H1 (cell line): ENCODE measurements at regions not wholly inside any gene's neighbourhood (a gene's known extent, or its start where the extent isn't known, plus 50 kb on each side); places are given as distances from the start of the nearest gene placed in this dataset.

Experiments
- CTCF ChIA-PET: fragments of 300-600 bp; sonication (Branson Sonifier 250); formaldehyde crosslinking; loops from one replicate; lab custom pipeline; 2021; ENCODE audit not compliant: partially characterized antibody; lab: Charles Lee
- POLR2A ChIA-PET: fragments of 300-600 bp; sonication (Branson Sonifier 250); formaldehyde crosslinking; loops from one replicate; lab custom pipeline; 2021; ENCODE audit warnings: inconsistent platforms; ENCODE audit not compliant: partially characterized antibody; lab: Charles Lee
- DNase-seq, 2 experiments: peaks; one replicate each; pipeline versions ENCODE4 v3.0.0 to v3.0.0-alpha.2; 2010 to 2022; ENCODE audit warnings: low spot score in 2 of 2, low read depth in 1 of 2, mixed read lengths in 1 of 2
- FAIRE-seq: peaks from 2 replicates; lab custom pipeline; 2011; peaks lifted over from hg19 to GRCh38; lab: Jason Lieb, UNC
- H2AFZ ChIP-seq: 2 replicates; pipeline ENCODE4 v1.8.1; 2012; ENCODE audit warnings: low read length, inconsistent platforms
- H2AK5ac ChIP-seq: 2 replicates; pipeline ENCODE4 v1.6.1; 2013; ENCODE audit warnings: low read depth, low read length
- H2BK120ac ChIP-seq: replicated peaks from 2 replicates; pipeline ENCODE3; 2013; ENCODE audit warnings: low read depth, low read length, inconsistent platforms
- H2BK12ac ChIP-seq: 2 replicates; pipeline ENCODE4 v1.6.1; 2013; ENCODE audit warnings: low read depth, low read length
- H2BK15ac ChIP-seq: 2 replicates; pipeline ENCODE4 v1.6.1; 2013; ENCODE audit warnings: low read length
- H2BK20ac ChIP-seq: 2 replicates; pipeline ENCODE4 v1.6.1; 2013; ENCODE audit warnings: low read length
- H2BK5ac ChIP-seq: 2 replicates; pipeline ENCODE4 v1.6.1; 2013; ENCODE audit warnings: low read depth, low read length
- H3K14ac ChIP-seq: 2 replicates; pipeline ENCODE4 v1.6.1; 2013; ENCODE audit warnings: inconsistent platforms; ENCODE audit not compliant: insufficient read length
- H3K18ac ChIP-seq: 2 replicates; pipeline ENCODE4 v1.6.1; 2013; ENCODE audit warnings: low read length; ENCODE audit errors: extremely low read depth
- H3K23ac ChIP-seq: 2 replicates; pipeline ENCODE4 v1.6.1; 2013; ENCODE audit warnings: inconsistent platforms; ENCODE audit not compliant: insufficient read length
- H3K23me2 ChIP-seq: 2 replicates; pipeline ENCODE4 v1.6.1; 2013; ENCODE audit warnings: low read depth, low read length
- H3K27ac ChIP-seq: 2 replicates; pipeline ENCODE4 v1.6.1; 2011; ENCODE audit warnings: low read depth, low read length, inconsistent platforms
- H3K27me3 ChIP-seq, 4 experiments: replicated peaks in 1 of 4; 1 replicate in 1 of 4; 2 replicates in 3 of 4; pipeline versions ENCODE4 v1.6.1 to v1.8.1; 2011 to 2013; ENCODE audit warnings: low read length in 3 of 4, mild to moderate bottlenecking in 3 of 4, inconsistent platforms in 2 of 4, mixed read lengths in 2 of 4, moderate library complexity in 1 of 4; ENCODE audit not compliant: control insufficient read depth in 3 of 4, insufficient read depth in 3 of 4; ENCODE audit errors: extremely low read depth in 1 of 4
- H3K36me3 ChIP-seq, 4 experiments: 2 replicates each; pipeline versions ENCODE4 v1.6.1 to v1.8.1; 2011 to 2013; ENCODE audit warnings: mild to moderate bottlenecking in 4 of 4, low read length in 3 of 4, moderate library complexity in 2 of 4, control low read depth in 1 of 4, inconsistent platforms in 1 of 4; ENCODE audit not compliant: insufficient read depth in 4 of 4, control insufficient read depth in 2 of 4
- H3K4ac ChIP-seq: replicated peaks from 2 replicates; pipeline ENCODE3; 2013; ENCODE audit warnings: low read length, low read depth, mixed read lengths, inconsistent platforms; ENCODE audit not compliant: insufficient read length
- H3K4me1 ChIP-seq, 4 experiments: replicated peaks in 1 of 4; 1 replicate in 1 of 4; 2 replicates in 3 of 4; pipeline versions ENCODE4 v1.6.1 to v1.8.1; 2011 to 2013; ENCODE audit warnings: low read length in 3 of 4, inconsistent platforms in 2 of 4, mixed read lengths in 1 of 4; ENCODE audit not compliant: insufficient read depth in 4 of 4, control insufficient read depth in 3 of 4
- H3K4me2 ChIP-seq, 2 experiments: 2 replicates each; pipeline versions ENCODE4 v1.6.1 to v1.8.1; 2011 to 2013; ENCODE audit warnings: low read depth in 2 of 2, low read length in 2 of 2, control low read depth in 1 of 2, inconsistent platforms in 1 of 2, mild to moderate bottlenecking in 1 of 2; ENCODE audit not compliant: insufficient read depth in 1 of 2
- H3K4me3 ChIP-seq, 4 experiments: fragments of 200-600, 300-600 bp in 1 of 4; sonication (generic), shearing (Covaris generic), sonication (Bioruptor Twin) in 1 of 4; 2 replicates each; pipeline versions ENCODE4 v1.5.1 to v1.8.1; 2011 to 2016; ENCODE audit warnings: low read length in 4 of 4, low read depth in 3 of 4, control low read depth in 2 of 4, inconsistent platforms in 2 of 4, mild to moderate bottlenecking in 2 of 4, mixed read lengths in 1 of 4, moderate library complexity in 1 of 4; ENCODE audit not compliant: insufficient read depth in 2 of 4; ENCODE audit errors: extremely low read depth in 1 of 4
- H3K56ac ChIP-seq: replicated peaks from 2 replicates; pipeline ENCODE3; 2013; ENCODE audit warnings: low read depth, mild to moderate bottlenecking, mixed read lengths, low read length, inconsistent platforms; ENCODE audit not compliant: insufficient read length
- H3K79me1 ChIP-seq: 2 replicates; pipeline ENCODE4 v1.6.1; 2013; ENCODE audit warnings: low read depth, low read length, control low read depth
- H3K79me2 ChIP-seq, 2 experiments: 2 replicates each; pipeline versions ENCODE4 v1.6.1 to v1.8.1; 2012 to 2013; ENCODE audit warnings: low read length in 2 of 2, mild to moderate bottlenecking in 2 of 2, inconsistent platforms in 1 of 2; ENCODE audit not compliant: insufficient read depth in 2 of 2, control insufficient read depth in 1 of 2
- H3K9ac ChIP-seq, 4 experiments: replicated peaks in 1 of 4; 1 replicate in 1 of 4; 2 replicates in 3 of 4; pipeline versions ENCODE4 v1.6.1 to v1.8.1; 2011 to 2013; ENCODE audit warnings: low read depth in 3 of 4, low read length in 3 of 4, control low read depth in 2 of 4, mild to moderate bottlenecking in 2 of 4, moderate library complexity in 2 of 4, inconsistent platforms in 1 of 4; ENCODE audit errors: extremely low read depth in 1 of 4
- H3K9me3 ChIP-seq, 2 experiments: 2 replicates each; pipeline versions ENCODE4 v1.6.1 to v1.8.1; 2012 to 2013; ENCODE audit warnings: mild to moderate bottlenecking in 2 of 2, moderate library complexity in 2 of 2, control low read depth in 1 of 2, inconsistent platforms in 1 of 2, low read depth in 1 of 2, low read length in 1 of 2, mixed read lengths in 1 of 2; ENCODE audit not compliant: insufficient read depth in 2 of 2
- H4K20me1 ChIP-seq, 2 experiments: replicated peaks in 1 of 2; 2 replicates each; pipeline versions ENCODE3 to v1.8.1; 2011 to 2013; ENCODE audit warnings: inconsistent platforms in 2 of 2, low read length in 2 of 2, mild to moderate bottlenecking in 1 of 2; ENCODE audit not compliant: insufficient read depth in 2 of 2, control insufficient read depth in 1 of 2
- H4K5ac ChIP-seq: 2 replicates; pipeline ENCODE4 v1.6.1; 2013; ENCODE audit warnings: low read length, low read depth, mixed read lengths, inconsistent platforms; ENCODE audit not compliant: insufficient read length
- H4K8ac ChIP-seq: 2 replicates; pipeline ENCODE4 v1.8.0; 2013; ENCODE audit warnings: mild to moderate bottlenecking, moderate library complexity, low read length, inconsistent platforms; ENCODE audit not compliant: insufficient read depth; ENCODE audit errors: extremely low read depth
- H4K91ac ChIP-seq: replicated peaks from 2 replicates; pipeline ENCODE3; 2013; ENCODE audit warnings: low read length, mixed read lengths, inconsistent platforms; ENCODE audit not compliant: insufficient read length
- CHD2 ChIP-seq: IDR thresholded peaks from 2 replicates; pipeline ENCODE4 v1.6.1; 2012; ENCODE audit warnings: low read length, improper control_type of control experiment
- CREB1 ChIP-seq: IDR thresholded peaks from 2 replicates; pipeline ENCODE4 v1.6.1; 2012; ENCODE audit warnings: inconsistent platforms
- EZH2 ChIP-seq: fragments of 200-600 bp; sonication (generic); IDR thresholded peaks from 2 replicates; pipeline ENCODE4 v1.7.1; 2012; ENCODE audit warnings: low read depth, mild to moderate bottlenecking, moderate library complexity, low read length, inconsistent platforms; ENCODE audit not compliant: severe bottlenecking
- FOSL1 ChIP-seq: IDR thresholded peaks from 2 replicates; pipeline ENCODE4 v1.6.1; 2011; ENCODE audit warnings: mild to moderate bottlenecking, low read depth, low read length, moderate library complexity; ENCODE audit not compliant: insufficient read depth
- KDM5A ChIP-seq: fragments of 200-600 bp; IDR thresholded peaks from 2 replicates; pipeline ENCODE4 v1.7.1; 2012; ENCODE audit warnings: mild to moderate bottlenecking, low read length, inconsistent platforms, mixed read lengths
- POLR2AphosphoS5 ChIP-seq: IDR thresholded peaks from 2 replicates; pipeline ENCODE4 v1.6.1; 2011; ENCODE audit warnings: low read depth, low read length
- RBBP5 ChIP-seq: IDR thresholded peaks from 2 replicates; pipeline ENCODE4 v1.7.1; 2012; ENCODE audit warnings: low read depth, mild to moderate bottlenecking, inconsistent platforms, low read length, moderate library complexity, borderline replicate concordance
- ZNF274 ChIP-seq: IDR thresholded peaks from 2 replicates; pipeline ENCODE4 v1.7.0; 2012; ENCODE audit warnings: low read length, borderline replicate concordance; ENCODE audit errors: extremely low read depth
- WGBS, 2 experiments: shearing (Covaris generic) in 1 of 2; methylation state at CpG; one replicate each; pipeline versions ENCODE4 v1.1.6 to v1.1.7; 2013 to 2015; ENCODE audit warnings: low lambda C conversion rate in 2 of 2, mixed read lengths in 2 of 2, inconsistent platforms in 1 of 2, low coverage in 1 of 2, missing lambda C conversion rate in 1 of 2; ENCODE audit not compliant: insufficient replicate concordance in 2 of 2, insufficient coverage in 1 of 2, insufficient read length in 1 of 2; ENCODE audit errors: extremely low coverage in 1 of 2, missing lambda C conversion rate in 1 of 2; 5-methylcytosine and 5-hydroxymethylcytosine counted together

DNA sequence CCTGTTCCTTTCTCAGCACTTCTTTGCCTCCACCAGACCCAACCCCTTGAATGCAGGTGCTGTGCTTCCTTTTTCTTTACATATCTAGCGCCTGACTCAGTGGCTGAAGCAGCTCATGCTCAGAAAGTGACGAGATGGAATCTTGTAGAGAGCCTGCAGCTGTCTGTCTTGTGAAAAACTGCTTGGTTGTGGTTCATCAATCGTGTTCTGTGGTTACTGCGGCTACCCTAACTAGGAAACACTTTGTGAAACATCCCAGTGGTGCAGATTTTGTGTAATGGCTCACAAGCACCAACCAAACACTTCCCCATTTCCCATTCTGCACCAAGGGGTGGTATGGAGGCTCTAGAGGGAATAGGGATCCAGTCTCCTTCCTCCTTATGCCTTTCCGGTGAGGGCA lies 307.2 kb upstream of the MMADHC start:
- Histone ChIP-seq H3K4me1 (0 out of 7 replicates have a peak, but pooled peaks cover 0 to under 1% (median 0%) of the 10 kb centered on the region in 4 experiments), H3K4ac (no peak overlapping the region), H3K56ac (no peak overlapping the region), H2BK15ac (no peak overlapping the region), H4K20me1 (no peaks in the 10 kb centered on the region), H3K27ac (no peak overlapping the region), H3K9ac (no peak overlapping the region), H2BK12ac (no peak overlapping the region), H3K23ac (no peak overlapping the region), H2AFZ (no peak overlapping the region), H2AK5ac (no peak overlapping the region), H3K4me2 (no peak overlapping the region), H3K4me3 (no peak overlapping the region), H3K9me3 (no peaks in the 10 kb centered on the region), H3K79me1 (no peaks in the 10 kb centered on the region), H2BK20ac (no peak overlapping the region), H2BK120ac (no peak overlapping the region), H3K79me2 (no peaks in the 10 kb centered on the region), H3K14ac (no peak overlapping the region), H4K5ac (no peak overlapping the region), H2BK5ac (no peak overlapping the region), H4K8ac (no peak overlapping the region), H4K91ac (no peak overlapping the region), H3K23me2 (no peaks in the 10 kb centered on the region), H3K27me3 (no peaks in the 10 kb centered on the region), H3K36me3 (no peaks in the 10 kb centered on the region), H3K18ac (no peak overlapping the region)
- TF ChIP-seq FOSL1 (no peak), CHD2 (no peak), ZNF274 (no peak), EZH2 (no peak), KDM5A (no peak), POLR2AphosphoS5 (no peak), CREB1 (no peak), RBBP5 (no peak)
- ChIA-PET CTCF (no interaction called here), POLR2A (interaction anchor here (1.2 kb wide), 1 partner anchor 12 kb away, joined by 3 read pairs; no protein-coding TSS in a partner anchor)
- no peak for FAIRE-seq
- 88% methylated on average over 5 of the region's 5 CpGs; no CpG with 5 or more reads in 1 of the 2 experiments for WGBS, 2 experiments
- no peak for DNase-seq
